A549 (cell line): ENCODE measurements at regions not wholly inside any gene's neighbourhood (a gene's known extent, or its start where the extent isn't known, plus 50 kb on each side); places are given as distances from the start of the nearest gene placed in this dataset.
"Not testable (repeated sequence)": the region's sequence is repeated elsewhere in the genome, so short reads cannot be mapped to it uniquely, and the experiment has no call there.

Source experiments
- ATAC-seq, 2 experiments: fragments of 200-7000 bp in 1 of 2; fragments of >200 bp in 1 of 2; cut with Nextera tagmentation in 1 of 2; cut with Tn5 transposase in 1 of 2; 3 replicates each; pipeline versions ENCODE4 v1.8.0 to v1.9.1; 2018 to 2020; ENCODE audit warnings: mild to moderate bottlenecking in 1 of 2, moderate library complexity in 1 of 2
- CTCF ChIA-PET: fragments of 300-600 bp; sonication (Branson Sonifier 250); formaldehyde crosslinking; extraction: SDS; loops from one replicate; lab custom pipeline; 2021; ENCODE audit warnings: antibody characterized with exemption, inconsistent platforms; lab: Yijun Ruan, JAX
- POLR2A ChIA-PET: fragments of 350-600 bp; formaldehyde crosslinking; extraction: SDS; loops from one replicate; lab custom pipeline; 2021; ENCODE audit warnings: antibody characterized with exemption, inconsistent platforms; lab: Yijun Ruan, JAX
- DNase-seq, 2 experiments: peaks; one replicate each; pipeline versions ENCODE4 v3.0.0 to v3.0.0-alpha.2; 2011 to 2016; ENCODE audit warnings: low read depth in 1 of 2, low spot score in 1 of 2
- FAIRE-seq: peaks from 2 replicates; lab custom pipeline; 2011; peaks lifted over from hg19 to GRCh38; lab: Jason Lieb, UNC
- H3K27ac ChIP-seq, 2 experiments: fragments of >200 bp; sonication (Bioruptor Twin); formaldehyde crosslinking; 3 replicates each; pipeline ENCODE4 v1.5.1; 2016 to 2017
- H3K4me1 ChIP-seq: fragments of >200 bp; sonication (Bioruptor Twin); formaldehyde crosslinking; 3 replicates; pipeline ENCODE4 v1.6.1; 2016
- H3K4me2 ChIP-seq: fragments of >200 bp; sonication (Bioruptor Twin); formaldehyde crosslinking; 3 replicates; pipeline ENCODE4 v1.6.1; 2016
- H3K4me3 ChIP-seq: fragments of >200 bp; sonication (Bioruptor Twin); formaldehyde crosslinking; 3 replicates; pipeline ENCODE4 v1.5.1; 2016
- H3K9me3 ChIP-seq: fragments of >200 bp; sonication (Bioruptor Twin); formaldehyde crosslinking; 3 replicates; pipeline ENCODE4 v1.6.1; 2016
- BHLHE40 ChIP-seq: IDR thresholded peaks from 2 replicates; pipeline ENCODE4 v1.6.1; 2012; ENCODE audit warnings: low read depth, low read length, inconsistent platforms
- CBX2 ChIP-seq: fragments of 200-600 bp; sonication (generic); IDR thresholded peaks from 2 replicates; pipeline ENCODE4 v1.6.1; 2016; ENCODE audit warnings: low read depth, mild to moderate bottlenecking, borderline replicate concordance
- CHD4 ChIP-seq: fragments of 200-600 bp; sonication (generic); IDR thresholded peaks from 2 replicates; pipeline ENCODE4 v1.6.1; 2016; ENCODE audit warnings: antibody characterized with exemption, mild to moderate bottlenecking, borderline replicate concordance
- EP300 ChIP-seq, 2 experiments: fragments of >200 bp; sonication (Bioruptor Twin); formaldehyde crosslinking; IDR thresholded peaks; 2 replicates in 1 of 2; 3 replicates in 1 of 2; pipeline ENCODE4 v1.6.1; 2016 to 2017
- ESRRA ChIP-seq: fragments of 150-350 bp; IDR thresholded peaks from 2 replicates; pipeline ENCODE4 v1.6.1; 2014; ENCODE audit warnings: mild to moderate bottlenecking, low read length, borderline replicate concordance
- FOXS1 ChIP-seq: fragments of 250-450 bp; sonication (Bioruptor Pico); IDR thresholded peaks from 2 replicates; pipeline ENCODE4 v1.5.0; 2020; ENCODE audit warnings: mild to moderate bottlenecking, moderate library complexity
- HDAC2 ChIP-seq: fragments of 200-600 bp; sonication (generic); IDR thresholded peaks from 2 replicates; pipeline ENCODE4 v1.6.1; 2016
- HEYL ChIP-seq: fragments of 250-450 bp; sonication (Bioruptor Pico); IDR thresholded peaks from 2 replicates; pipeline ENCODE4 v1.8.0; 2021; ENCODE audit warnings: mild to moderate bottlenecking, moderate library complexity
- HOXA7 ChIP-seq: fragments of 250-450 bp; sonication (Bioruptor Pico); IDR thresholded peaks from 2 replicates; pipeline ENCODE4 v1.5.0; 2020; ENCODE audit warnings: mild to moderate bottlenecking, moderate library complexity
- JUN ChIP-seq, 2 experiments: fragments of >200 bp; sonication (Bioruptor Twin); formaldehyde crosslinking; IDR thresholded peaks; 2 replicates in 1 of 2; 3 replicates in 1 of 2; pipeline ENCODE4 v1.6.1; 2016 to 2017
- JUNB ChIP-seq: fragments of >200 bp; sonication (Bioruptor Twin); formaldehyde crosslinking; IDR thresholded peaks from 2 replicates; pipeline ENCODE4 v1.6.1; 2016
- KDM1A ChIP-seq: fragments of 200-600 bp; sonication (generic); IDR thresholded peaks from 2 replicates; pipeline ENCODE4 v1.6.1; 2016; ENCODE audit warnings: low read depth, mild to moderate bottlenecking
- MAFK ChIP-seq: fragments of 450-650 bp; IDR thresholded peaks from 2 replicates; pipeline ENCODE4 v1.6.1; 2014; ENCODE audit not compliant: partially characterized antibody
- MAZ ChIP-seq: fragments of 150-350 bp; IDR thresholded peaks from 2 replicates; pipeline ENCODE4 v1.6.1; 2014; ENCODE audit warnings: antibody characterized with exemption, low read depth, low read length, borderline replicate concordance
- MYC ChIP-seq: IDR thresholded peaks from 2 replicates; pipeline ENCODE4 v1.6.1; 2012; ENCODE audit warnings: mild to moderate bottlenecking, inconsistent platforms, low read length, improper control_type of control experiment, borderline replicate concordance
- NPAS2 ChIP-seq: fragments of 250-450 bp; sonication (Bioruptor Pico); IDR thresholded peaks from 2 replicates; pipeline ENCODE4 v1.8.0; 2022; ENCODE audit warnings: mild to moderate bottlenecking, moderate library complexity, borderline replicate concordance
- NR3C1 ChIP-seq: fragments of >200 bp; sonication (Bioruptor Twin); formaldehyde crosslinking; IDR thresholded peaks from 3 replicates; pipeline ENCODE4 v1.6.1; 2017
- POLR2A ChIP-seq: IDR thresholded peaks from 2 replicates; pipeline ENCODE4 v1.6.1; 2012; ENCODE audit warnings: mild to moderate bottlenecking, low read length
- RCOR1 ChIP-seq: fragments of 150-350 bp; IDR thresholded peaks from 2 replicates; pipeline ENCODE4 v1.6.1; 2014; ENCODE audit warnings: antibody characterized with exemption, low read length, low read depth
- RFX5 ChIP-seq: fragments of 450-650 bp; IDR thresholded peaks from 2 replicates; pipeline ENCODE4 v1.7.1; 2014; ENCODE audit warnings: antibody characterized with exemption, mild to moderate bottlenecking, moderate library complexity
- SMC3 ChIP-seq: fragments of >200 bp; sonication (Bioruptor Twin); formaldehyde crosslinking; IDR thresholded peaks from 3 replicates; pipeline ENCODE4 v1.6.1; 2018; ENCODE audit warnings: inconsistent platforms
- SREBF2 ChIP-seq: fragments of 450-650 bp; IDR thresholded peaks from 2 replicates; pipeline ENCODE4 v1.6.1; 2014; ENCODE audit warnings: mild to moderate bottlenecking, moderate library complexity
- TFCP2L1 ChIP-seq: fragments of 250-450 bp; sonication (Bioruptor Pico); IDR thresholded peaks from 2 replicates; pipeline ENCODE4 v1.5.0; 2021; ENCODE audit warnings: mild to moderate bottlenecking
- TP53 ChIP-seq: fragments of 250-450 bp; sonication (Bioruptor Pico); IDR thresholded peaks from 2 replicates; pipeline ENCODE4 v1.5.0; 2021; ENCODE audit warnings: mild to moderate bottlenecking, moderate library complexity
- ZC3H11A ChIP-seq: fragments of 450-650 bp; IDR thresholded peaks from 2 replicates; pipeline ENCODE4 v1.6.1; 2014; ENCODE audit warnings: antibody characterized with exemption, mild to moderate bottlenecking
- ZNF302 ChIP-seq: fragments of 250-450 bp; sonication (Bioruptor Pico); IDR thresholded peaks from 2 replicates; pipeline ENCODE4 v1.9.0; 2021; ENCODE audit warnings: inconsistent platforms, mild to moderate bottlenecking, moderate library complexity
- WGBS: methylation state at CpG from one replicate; pipeline ENCODE4 v1.1.6; 2017; ENCODE audit errors: missing lambda C conversion rate; 5-methylcytosine and 5-hydroxymethylcytosine counted together
- TF ChIP-seq, protein P1 (sequence below): fragments of 250-450 bp; sonication (Bioruptor Pico); IDR thresholded peaks from 2 replicates; pipeline ENCODE4 v1.5.0; 2020; ENCODE audit warnings: low read depth, mild to moderate bottlenecking, moderate library complexity
- TF ChIP-seq, protein P2 (sequence below): fragments of 250-450 bp; sonication (Bioruptor Pico); IDR thresholded peaks from 2 replicates; pipeline ENCODE4 v1.5.0; 2021; ENCODE audit warnings: mild to moderate bottlenecking, moderate library complexity, borderline replicate concordance
- TF ChIP-seq, protein P3 (sequence below): fragments of 450-650 bp; IDR thresholded peaks from 2 replicates; pipeline ENCODE4 v1.6.1; 2014; ENCODE audit warnings: antibody characterized with exemption
- TF ChIP-seq, protein P4 (sequence below): fragments of >200 bp; sonication (Bioruptor Twin); formaldehyde crosslinking; IDR thresholded peaks from 3 replicates; pipeline ENCODE4 v1.6.1; 2016

DNA sequence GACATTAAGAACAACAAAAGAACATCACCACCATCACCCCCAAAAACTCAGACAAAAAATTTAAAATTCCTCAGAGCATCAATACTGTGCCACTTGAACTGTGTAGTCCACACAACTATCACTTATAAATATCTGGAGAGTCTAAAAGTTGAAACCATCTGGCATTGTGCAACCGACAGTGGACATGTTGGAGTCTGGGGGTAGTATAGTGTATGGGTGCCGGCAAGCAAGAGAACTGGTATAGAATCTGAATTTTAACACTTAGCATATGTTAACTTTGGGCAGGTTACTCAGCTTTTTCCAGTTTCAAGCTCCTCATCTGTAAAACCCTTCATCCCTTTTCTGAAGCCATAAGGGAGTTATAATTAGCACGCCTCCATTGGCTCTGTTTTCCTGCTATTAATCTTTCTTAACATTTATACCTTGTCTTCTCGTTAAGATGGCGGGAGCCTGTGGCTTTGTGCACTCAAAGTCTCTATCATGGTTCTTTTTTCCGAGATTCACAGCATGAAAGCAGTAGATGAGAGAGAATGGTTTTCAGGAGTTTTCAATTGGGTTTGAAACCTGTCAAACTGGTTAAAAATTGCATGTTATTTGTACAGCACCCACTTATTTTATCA lies 255.7 kb upstream of the TBL1XR1 start:
- FAIRE-seq (no peak), DNase-seq (no peak), ATAC-seq (no peak)
- Histone ChIP-seq H3K27ac (no peak overlapping the region), H3K4me1 (0 out of 3 replicates have a peak, but pooled peaks cover 12% of the 10 kb centered on the region), H3K4me3 (no peak overlapping the region), H3K4me2 (no peak overlapping the region), H3K9me3 (peaks cover 9% of the 10 kb centered on the region; the same call in 2 of the 3 replicates)
- POLR2A ChIA-PET, result no interaction called here
- TF ChIP-seq KDM1A, result no peak
- no peak for TF ChIP-seq NPAS2
- TF ChIP-seq, protein P1, sequence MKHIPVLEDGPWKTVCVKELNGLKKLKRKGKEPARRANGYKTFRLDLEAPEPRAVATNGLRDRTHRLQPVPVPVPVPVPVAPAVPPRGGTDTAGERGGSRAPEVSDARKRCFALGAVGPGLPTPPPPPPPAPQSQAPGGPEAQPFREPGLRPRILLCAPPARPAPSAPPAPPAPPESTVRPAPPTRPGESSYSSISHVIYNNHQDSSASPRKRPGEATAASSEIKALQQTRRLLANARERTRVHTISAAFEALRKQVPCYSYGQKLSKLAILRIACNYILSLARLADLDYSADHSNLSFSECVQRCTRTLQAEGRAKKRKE (CRISPR knock-in tag), result no peak
- TF ChIP-seq MAZ, result no peak
- no peak for TF ChIP-seq HEYL (CRISPR knock-in tag)
- no peak for TF ChIP-seq POLR2A
- no peak for TF ChIP-seq MAFK
- TF ChIP-seq EP300 (IDR thresholded peaks at IDR 0.05), result no peak
- no peak for TF ChIP-seq ESRRA
- TF ChIP-seq RCOR1, result no peak
- TF ChIP-seq HDAC2, result no peak
- TF ChIP-seq CBX2, result no peak
- TF ChIP-seq TP53 (CRISPR knock-in tag), result no peak
- TF ChIP-seq, protein P2, sequence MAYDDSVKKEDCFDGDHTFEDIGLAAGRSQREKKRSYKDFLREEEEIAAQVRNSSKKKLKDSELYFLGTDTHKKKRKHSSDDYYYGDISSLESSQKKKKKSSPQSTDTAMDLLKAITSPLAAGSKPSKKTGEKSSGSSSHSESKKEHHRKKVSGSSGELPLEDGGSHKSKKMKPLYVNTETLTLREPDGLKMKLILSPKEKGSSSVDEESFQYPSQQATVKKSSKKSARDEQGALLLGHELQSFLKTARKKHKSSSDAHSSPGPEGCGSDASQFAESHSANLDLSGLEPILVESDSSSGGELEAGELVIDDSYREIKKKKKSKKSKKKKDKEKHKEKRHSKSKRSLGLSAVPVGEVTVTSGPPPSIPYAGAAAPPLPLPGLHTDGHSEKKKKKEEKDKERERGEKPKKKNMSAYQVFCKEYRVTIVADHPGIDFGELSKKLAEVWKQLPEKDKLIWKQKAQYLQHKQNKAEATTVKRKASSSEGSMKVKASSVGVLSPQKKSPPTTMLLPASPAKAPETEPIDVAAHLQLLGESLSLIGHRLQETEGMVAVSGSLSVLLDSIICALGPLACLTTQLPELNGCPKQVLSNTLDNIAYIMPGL (CRISPR knock-in tag), result no peak
- TF ChIP-seq JUN (IDR thresholded peaks at IDR 0.05), result no peak
- TF ChIP-seq HOXA7 (CRISPR knock-in tag), result no peak
- TF ChIP-seq, protein P3, sequence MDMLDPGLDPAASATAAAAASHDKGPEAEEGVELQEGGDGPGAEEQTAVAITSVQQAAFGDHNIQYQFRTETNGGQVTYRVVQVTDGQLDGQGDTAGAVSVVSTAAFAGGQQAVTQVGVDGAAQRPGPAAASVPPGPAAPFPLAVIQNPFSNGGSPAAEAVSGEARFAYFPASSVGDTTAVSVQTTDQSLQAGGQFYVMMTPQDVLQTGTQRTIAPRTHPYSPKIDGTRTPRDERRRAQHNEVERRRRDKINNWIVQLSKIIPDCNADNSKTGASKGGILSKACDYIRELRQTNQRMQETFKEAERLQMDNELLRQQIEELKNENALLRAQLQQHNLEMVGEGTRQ, result no peak
- TF ChIP-seq SMC3, result no peak
- no peak for TF ChIP-seq JUNB
- TF ChIP-seq CHD4, result no peak
- 95% methylated on average over 6 of the region's 6 CpGs for WGBS
- CTCF ChIA-PET, result no interaction called here

DNA sequence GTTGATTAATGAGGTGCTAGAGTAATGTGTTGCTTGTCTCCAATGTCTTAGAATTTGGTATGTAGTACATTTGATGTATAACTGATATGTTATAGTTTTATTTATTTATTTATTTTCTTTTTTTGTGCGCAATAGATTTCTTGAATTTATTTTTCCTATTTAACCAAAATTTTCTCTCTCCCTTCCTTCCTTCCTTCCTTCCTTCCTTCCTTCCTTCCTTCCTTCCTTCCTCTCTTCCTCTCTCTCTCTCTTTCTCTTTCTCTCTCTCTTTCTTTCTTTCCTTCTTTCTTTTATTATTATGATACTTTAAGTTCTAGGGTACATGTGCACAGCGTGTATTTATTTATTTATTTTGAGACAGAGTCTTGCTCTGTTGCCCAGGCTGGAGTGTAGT lies 256.2 kb upstream of the TBL1XR1 start:
- DNase-seq (no peak), FAIRE-seq (no peak), ATAC-seq (no peak)
- H3K4me1 ChIP-seq, result 0 out of 3 replicates have a peak, but pooled peaks cover 12% of the 10 kb centered on the region
- ChIA-PET CTCF (no interaction called here), POLR2A (no interaction called here)
- TF ChIP-seq NR3C1, result no peak
- no peak for TF ChIP-seq TFCP2L1 (CRISPR knock-in tag)
- no peak for TF ChIP-seq ZC3H11A
- no peak for TF ChIP-seq ZNF302 (CRISPR knock-in tag)
- no peak for TF ChIP-seq MYC
- TF ChIP-seq FOXS1 (CRISPR knock-in tag), result no peak
- TF ChIP-seq HOXA7 (CRISPR knock-in tag), result no peak
- no peak for TF ChIP-seq CBX2
- TF ChIP-seq POLR2A, result no peak
- TF ChIP-seq TP53 (CRISPR knock-in tag), result no peak
- TF ChIP-seq EP300 (IDR thresholded peaks at IDR 0.05), result no peak
- TF ChIP-seq RFX5, result no peak
- TF ChIP-seq CHD4, result no peak
- no peak for TF ChIP-seq RCOR1
- TF ChIP-seq, protein P4, sequence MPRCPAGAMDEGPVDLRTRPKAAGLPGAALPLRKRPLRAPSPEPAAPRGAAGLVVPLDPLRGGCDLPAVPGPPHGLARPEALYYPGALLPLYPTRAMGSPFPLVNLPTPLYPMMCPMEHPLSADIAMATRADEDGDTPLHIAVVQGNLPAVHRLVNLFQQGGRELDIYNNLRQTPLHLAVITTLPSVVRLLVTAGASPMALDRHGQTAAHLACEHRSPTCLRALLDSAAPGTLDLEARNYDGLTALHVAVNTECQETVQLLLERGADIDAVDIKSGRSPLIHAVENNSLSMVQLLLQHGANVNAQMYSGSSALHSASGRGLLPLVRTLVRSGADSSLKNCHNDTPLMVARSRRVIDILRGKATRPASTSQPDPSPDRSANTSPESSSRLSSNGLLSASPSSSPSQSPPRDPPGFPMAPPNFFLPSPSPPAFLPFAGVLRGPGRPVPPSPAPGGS, result no peak
- TF ChIP-seq SREBF2, result no peak
- no peak for TF ChIP-seq BHLHE40
- peaks cover 9% of the 10 kb centered on the region; the same call in 2 of the 3 replicates for H3K9me3 ChIP-seq
- H3K4me3 ChIP-seq, result no peak overlapping the region
- WGBS, result 91% methylated on average over 2 of the region's 2 CpGs
- H3K27ac ChIP-seq, result no peak overlapping the region
- H3K4me2 ChIP-seq, result no peak overlapping the region

DNA sequence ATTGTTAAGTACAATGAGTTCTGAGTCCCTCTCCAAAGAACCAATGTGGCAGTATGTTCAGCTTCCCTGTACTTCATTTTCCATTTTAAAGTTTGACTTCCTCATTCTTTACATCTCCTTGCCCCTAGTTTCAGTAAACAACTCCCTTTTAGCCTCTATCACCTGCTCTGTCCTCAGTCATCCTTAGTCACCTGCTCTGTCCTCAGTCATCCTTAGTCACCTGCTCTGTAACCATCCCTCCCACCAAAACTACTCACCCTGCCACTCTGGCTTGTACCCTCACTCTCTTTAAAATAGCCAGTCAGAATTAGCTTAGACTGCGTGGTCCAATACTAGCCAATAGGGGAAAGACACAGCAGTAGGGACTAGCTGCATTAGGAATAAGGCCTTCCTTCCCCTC lies 259.9 kb upstream of the TBL1XR1 start:
- H3K27ac ChIP-seq, H3K4me3 ChIP-seq, H3K4me1 ChIP-seq, H3K9me3 ChIP-seq, FAIRE-seq, DNase-seq, H3K4me2 ChIP-seq, ATAC-seq, POLR2A ChIA-PET, CTCF ChIA-PET: not testable (repeated sequence)
- 67% methylated on average over 1 of the region's 1 CpG for WGBS
